ENCODE measurements at regions not wholly inside any gene's neighbourhood (a gene's known extent, or its start where the extent isn't known, plus 50 kb on each side); places are given as distances from the start of the nearest gene placed in this dataset.

GRCh38 chr6:21801446-21802174 lies 208.1 kb downstream of the SOX4 start (continued):
- no peak for TF ChIP-seq SMC3 (IDR thresholded peaks at IDR 0.05; ENCODE audit: low read depth, low read length)

- H3K4me2 ChIP-seq (ENCODE audit: low read depth, low read length): no peak overlapping the region
- H4K5ac ChIP-seq (ENCODE audit: low read depth, low read length): no peak overlapping the region
- POLR2A ChIA-PET (ENCODE audit: unreplicated experiment): no interaction called here
- no peak overlapping the region for H3K18ac ChIP-seq (ENCODE audit: low read depth, low read length)
- in situ Hi-C loops (cut with MboI; ENCODE audit: low sequenced_read_pairs) (no loop called here), dilution Hi-C loops (cut with HindIII; ENCODE audit: low sequenced_read_pairs, unreplicated experiment) (no loop called here), intact Hi-C loops (cut with micrococcal nuclease) (no loop called here)
- H2BK15ac ChIP-seq (ENCODE audit: low read depth, low read length): no peak overlapping the region
- 100% methylated on average over 2 of the region's 2 CpGs; no CpG with 5 or more reads in 1 of the 2 experiments for WGBS, 2 experiments (ENCODE audit: extremely low coverage in 2 of 2, insufficient read length in 1 of 2)
- H3K79me1 ChIP-seq (ENCODE audit: low read depth in 1 of 2, low read length in 2 of 2): 0 out of 4 replicates have a peak, but pooled peaks cover 0 to 4% of the 10 kb centered on the region in 2 experiments
- no peak overlapping the region for H3K9ac ChIP-seq (ENCODE audit: low read depth, low read length)
- H3K4me3 ChIP-seq (ENCODE audit: insufficient read depth, low read depth, low read length): no peak overlapping the region
- peak overlapping the region; percentile 10 for H2AK5ac ChIP-seq (ENCODE audit: low read depth, low read length)
- no peak overlapping the region for H2AK9ac ChIP-seq (replicated peaks; ENCODE audit: low read depth, low read length, poor library complexity)
- no peak overlapping the region for H4K91ac ChIP-seq (ENCODE audit: insufficient read depth, low read depth, low read length)
- H2BK20ac ChIP-seq (ENCODE audit: low read depth, low read length): no peak overlapping the region
- H3K9me3 ChIP-seq (ENCODE audit: control insufficient read depth, insufficient read depth, low read length): no peaks in the 10 kb centered on the region
- no peak overlapping the region for H4K8ac ChIP-seq (ENCODE audit: low read depth in 2 of 2, low read length in 2 of 2)
- no TSS peak for BruUV-seq (replicated peaks)
- H3K27me3 ChIP-seq (ENCODE audit: control insufficient read depth, insufficient read depth, low read length): no peaks in the 10 kb centered on the region
- no peaks in the 10 kb centered on the region for H4K20me1 ChIP-seq (ENCODE audit: insufficient read depth, low read length)
- no peak overlapping the region for H2BK120ac ChIP-seq (ENCODE audit: low read depth, low read length)
- no peak overlapping the region for H3K23ac ChIP-seq (ENCODE audit: low read depth, low read length)
- CTCF ChIA-PET: no interaction called here
- H3K27ac ChIP-seq (ENCODE audit: insufficient read depth, low read length): no peak overlapping the region
- H3K14ac ChIP-seq (replicated peaks; ENCODE audit: low read depth, low read length): no peak overlapping the region
- DNase-seq (no peak), ATAC-seq (ENCODE audit: low read depth) (no peak)
- no peak overlapping the region for H2AFZ ChIP-seq (replicated peaks; ENCODE audit: low read length, poor library complexity)
- H2BK5ac ChIP-seq (ENCODE audit: low read depth, low read length, poor library complexity, severe bottlenecking): no peak overlapping the region
- no peak overlapping the region for H3K56ac ChIP-seq (ENCODE audit: extremely low read depth, insufficient read depth, low read length)
- H3K4ac ChIP-seq (ENCODE audit: low read depth, low read length): peak overlapping the region; percentile 19; the same call in 1 of the 2 replicates
- H3K36me3 ChIP-seq (ENCODE audit: control insufficient read depth, insufficient read depth, low read length): no peaks in the 10 kb centered on the region
- peaks cover 11% of the 10 kb centered on the region for H3K9me1 ChIP-seq (ENCODE audit: insufficient read depth, low read length)
- TF ChIP-seq MAZ (IDR thresholded peaks at IDR 0.05; ENCODE audit: borderline replicate concordance, low read depth, low read length) (no peak), BHLHE40 (IDR thresholded peaks at IDR 0.05; ENCODE audit: low read depth, low read length) (no peak), USF2 (IDR thresholded peaks at IDR 0.05; ENCODE audit: low read depth, low read length) (no peak), CEBPB (IDR thresholded peaks at IDR 0.05; ENCODE audit: low read depth, low read length) (no peak), FOS (IDR thresholded peaks at IDR 0.05; ENCODE audit: low read depth, low read length) (no peak), SMC3 (IDR thresholded peaks at IDR 0.05; ENCODE audit: low read depth, low read length) (no peak), RAD21 (IDR thresholded peaks at IDR 0.05; ENCODE audit: low read length) (no peak)
- H3K4me1 ChIP-seq (ENCODE audit: control insufficient read depth, insufficient read depth, low read length): peaks cover 11% of the 10 kb centered on the region
Observed at GRCh38 chr6:21802175-21802822, 208.7 kb downstream of the SOX4 start.
